KMS-11 (cell line): ENCODE measurements at regions not wholly inside any gene's neighbourhood (a gene's known extent, or its start where the extent isn't known, plus 50 kb on each side); places are given as distances from the start of the nearest gene placed in this dataset.

Experiments
- H2AFZ ChIP-seq: fragments of 200-600 bp; sonication (generic); 2 replicates; pipeline ENCODE4 v1.6.1; 2016; ENCODE audit warnings: antibody characterized with exemption, mixed run types, low read depth
- H3K27ac ChIP-seq: fragments of 200-600 bp; sonication (generic); 2 replicates; pipeline ENCODE4 v1.6.1; 2016; ENCODE audit warnings: mild to moderate bottlenecking, mixed run types
- H3K27me3 ChIP-seq: fragments of 200-600 bp; sonication (generic); 2 replicates; pipeline ENCODE4 v1.6.1; 2017; ENCODE audit warnings: mild to moderate bottlenecking, low read depth, mixed run types, moderate library complexity; ENCODE audit not compliant: insufficient read depth
- H3K36me3 ChIP-seq: fragments of 200-600 bp; sonication (generic); 2 replicates; pipeline ENCODE4 v1.6.1; 2017; ENCODE audit warnings: mild to moderate bottlenecking, mixed run types; ENCODE audit not compliant: insufficient read depth
- H3K4me1 ChIP-seq: fragments of 200-600 bp; sonication (generic); 2 replicates; pipeline ENCODE4 v1.6.1; 2016; ENCODE audit warnings: mild to moderate bottlenecking, low read depth, mixed run types; ENCODE audit not compliant: poor library complexity, severe bottlenecking
- H3K4me2 ChIP-seq: fragments of 200-600 bp; sonication (generic); 2 replicates; pipeline ENCODE4 v1.7.0; 2016; ENCODE audit warnings: mild to moderate bottlenecking, mixed run types
- H3K4me3 ChIP-seq: fragments of 200-600 bp; sonication (generic); IDR thresholded peaks from 2 replicates; pipeline ENCODE4 v1.6.1; 2017; ENCODE audit warnings: low read depth, low read length, mixed read lengths; ENCODE audit not compliant: insufficient read depth
- H3K79me2 ChIP-seq: fragments of 200-600 bp; sonication (generic); 2 replicates; pipeline ENCODE4 v1.6.1; 2016; ENCODE audit warnings: low read depth, mixed run types; ENCODE audit not compliant: insufficient read depth
- H3K9ac ChIP-seq: fragments of 200-600 bp; sonication (generic); 2 replicates; pipeline ENCODE4 v1.6.1; 2016; ENCODE audit warnings: mild to moderate bottlenecking, mixed run types
- H4K20me1 ChIP-seq: fragments of 200-600 bp; sonication (generic); 2 replicates; pipeline ENCODE4 v1.6.1; 2016; ENCODE audit warnings: mild to moderate bottlenecking, mixed run types; ENCODE audit not compliant: insufficient read depth
- CTCF ChIP-seq: fragments of 200-600 bp; sonication (generic); conservative IDR thresholded peaks from 2 replicates; pipeline ENCODE4 v1.6.1; 2017; ENCODE audit warnings: low read depth, mild to moderate bottlenecking, antibody characterized with exemption, low read length, moderate library complexity, mixed read lengths

- no peak overlapping the region for H3K4me3 ChIP-seq
- no peak overlapping the region for H2AFZ ChIP-seq
- H3K79me2 ChIP-seq, result no peaks in the 10 kb centered on the region
- H3K36me3 ChIP-seq, result no peaks in the 10 kb centered on the region; the same call in 1 of the 2 replicates
- H3K4me2 ChIP-seq, result no peak overlapping the region
- H4K20me1 ChIP-seq, result no peaks in the 10 kb centered on the region
- H3K27me3 ChIP-seq, result no peaks in the 10 kb centered on the region
- TF ChIP-seq CTCF, result no peak
- no peak overlapping the region for H3K27ac ChIP-seq
- no peaks in the 10 kb centered on the region for H3K4me1 ChIP-seq
- no peak overlapping the region for H3K9ac ChIP-seq
These were observed 873.5 kb downstream of the PDHA2 start for GRCh38 chr4:96713271-96713850.

GRCh38 chr4:96729641-96730040, 889.7 kb downstream of the PDHA2 start:
- no peaks in the 10 kb centered on the region for H3K27me3 ChIP-seq
- H3K79me2 ChIP-seq, result no peaks in the 10 kb centered on the region
- H3K4me2 ChIP-seq, result no peak overlapping the region
- H3K4me3 ChIP-seq, result no peak overlapping the region
- no peaks in the 10 kb centered on the region for H3K4me1 ChIP-seq
- H3K27ac ChIP-seq, result no peak overlapping the region
- H4K20me1 ChIP-seq, result no peaks in the 10 kb centered on the region
- TF ChIP-seq CTCF, result no peak
- H3K36me3 ChIP-seq, result no peaks in the 10 kb centered on the region
- no peak overlapping the region for H3K9ac ChIP-seq
- H2AFZ ChIP-seq, result no peak overlapping the region

- H3K9ac ChIP-seq, result no peak overlapping the region
- no peaks in the 10 kb centered on the region for H3K27me3 ChIP-seq
- H3K79me2 ChIP-seq, result no peaks in the 10 kb centered on the region
- H3K36me3 ChIP-seq, result no peaks in the 10 kb centered on the region
- no peak overlapping the region for H2AFZ ChIP-seq
- no peak overlapping the region for H3K4me2 ChIP-seq
- no peak overlapping the region for H3K27ac ChIP-seq
- H3K4me1 ChIP-seq, result no peaks in the 10 kb centered on the region
- no peaks in the 10 kb centered on the region for H4K20me1 ChIP-seq
- no peak for TF ChIP-seq CTCF
- H3K4me3 ChIP-seq, result no peak overlapping the region
These were observed 890.5 kb downstream of the PDHA2 start for GRCh38 chr4:96730432-96730831.

- H3K36me3 ChIP-seq, result no peaks in the 10 kb centered on the region
- no peaks in the 10 kb centered on the region for H3K4me1 ChIP-seq
- H3K9ac ChIP-seq, result no peak overlapping the region
- no peaks in the 10 kb centered on the region for H3K79me2 ChIP-seq
- no peaks in the 10 kb centered on the region for H3K27me3 ChIP-seq
- H3K4me3 ChIP-seq, result no peak overlapping the region
- H3K4me2 ChIP-seq, result no peak overlapping the region
- H2AFZ ChIP-seq, result no peak overlapping the region
- no peak for TF ChIP-seq CTCF
- no peaks in the 10 kb centered on the region for H4K20me1 ChIP-seq
- no peak overlapping the region for H3K27ac ChIP-seq
These were observed 896.5 kb downstream of the PDHA2 start for GRCh38 chr4:96736352-96736889.
